ENCODE measurements at regions not wholly inside any gene's neighbourhood (a gene's known extent, or its start where the extent isn't known, plus 50 kb on each side); places are given as distances from the start of the nearest gene placed in this dataset.

GRCh38 chr3:191030491-191030890, 168.0 kb upstream of the GMNC start:
- no peak overlapping the region for H3K27ac Mint-ChIP-seq
- no peaks in the 10 kb centered on the region for H3K27me3 Mint-ChIP-seq (ENCODE audit: low read depth)
- ChIA-PET CTCF (interaction anchor here (1.3 kb wide), 1 partner anchor 146 kb away, joined by 3 read pairs; no protein-coding TSS in a partner anchor), POLR2A (interaction anchor here (0.6 kb wide), 1 partner anchor 1066 kb away, joined by 3 read pairs; no protein-coding TSS in a partner anchor)
- no peaks in the 10 kb centered on the region for H3K9me3 Mint-ChIP-seq
- DNase-seq (ENCODE audit: low spot score) (no peak), ATAC-seq (no peak)
- no peaks in the 10 kb centered on the region for H3K4me1 Mint-ChIP-seq
- no peak overlapping the region for H3K4me3 Mint-ChIP-seq
- H3K36me3 Mint-ChIP-seq, result no peaks in the 10 kb centered on the region
- TF ChIP-seq ZBTB43 (CRISPR knock-in tag; IDR thresholded peaks at IDR 0.05) (no peak), SMAD4 (CRISPR knock-in tag; IDR thresholded peaks at IDR 0.05) (no peak), E2F4 (CRISPR knock-in tag; IDR thresholded peaks at IDR 0.05; ENCODE audit: borderline replicate concordance, low read depth) (no peak), ZNF671 (CRISPR knock-in tag; IDR thresholded peaks at IDR 0.05) (no peak), MXD4 (CRISPR knock-in tag; IDR thresholded peaks at IDR 0.05; ENCODE audit: borderline replicate concordance) (no peak), SP1 (CRISPR knock-in tag; conservative IDR thresholded peaks at IDR 0.05) (no peak), ERG (CRISPR knock-in tag; IDR thresholded peaks at IDR 0.05) (no peak), MAX (CRISPR knock-in tag; IDR thresholded peaks at IDR 0.05) (no peak), CTCF (IDR thresholded peaks at IDR 0.05) (no peak), ATF3 (CRISPR knock-in tag; conservative IDR thresholded peaks at IDR 0.05) (no peak), CBFB (CRISPR knock-in tag; IDR thresholded peaks at IDR 0.05; ENCODE audit: low read depth) (no peak), ESRRA (CRISPR knock-in tag; IDR thresholded peaks at IDR 0.05; ENCODE audit: borderline replicate concordance) (no peak), ZNF396 (CRISPR knock-in tag; IDR thresholded peaks at IDR 0.05; ENCODE audit: borderline replicate concordance) (no peak), PRRX2 (CRISPR knock-in tag; IDR thresholded peaks at IDR 0.05) (no peak), ZNF281 (CRISPR knock-in tag; IDR thresholded peaks at IDR 0.05) (no peak), MYBL2 (CRISPR knock-in tag; IDR thresholded peaks at IDR 0.05) (no peak)

GRCh38 chr3:191026746-191027145, 164.3 kb upstream of the GMNC start:
- ATAC-seq (no peak), DNase-seq (ENCODE audit: low spot score) (no peak)
- Mint-ChIP-seq H3K27ac (no peak overlapping the region), H3K4me3 (no peak overlapping the region), H3K9me3 (no peaks in the 10 kb centered on the region), H3K4me1 (no peaks in the 10 kb centered on the region), H3K27me3 (ENCODE audit: low read depth) (no peaks in the 10 kb centered on the region), H3K36me3 (no peaks in the 10 kb centered on the region)
- TF ChIP-seq PRDM15 (CRISPR knock-in tag; IDR thresholded peaks at IDR 0.05) (no peak), CREM (CRISPR knock-in tag; IDR thresholded peaks at IDR 0.05) (no peak), ZNF121 (CRISPR knock-in tag; IDR thresholded peaks at IDR 0.05) (no peak)
- POLR2A ChIA-PET, result no interaction called here
- CTCF ChIA-PET, result no interaction called here
